ENCODE measurements at regions not wholly inside any gene's neighbourhood (a gene's known extent, or its start where the extent isn't known, plus 50 kb on each side); places are given as distances from the start of the nearest gene placed in this dataset.

DNA sequence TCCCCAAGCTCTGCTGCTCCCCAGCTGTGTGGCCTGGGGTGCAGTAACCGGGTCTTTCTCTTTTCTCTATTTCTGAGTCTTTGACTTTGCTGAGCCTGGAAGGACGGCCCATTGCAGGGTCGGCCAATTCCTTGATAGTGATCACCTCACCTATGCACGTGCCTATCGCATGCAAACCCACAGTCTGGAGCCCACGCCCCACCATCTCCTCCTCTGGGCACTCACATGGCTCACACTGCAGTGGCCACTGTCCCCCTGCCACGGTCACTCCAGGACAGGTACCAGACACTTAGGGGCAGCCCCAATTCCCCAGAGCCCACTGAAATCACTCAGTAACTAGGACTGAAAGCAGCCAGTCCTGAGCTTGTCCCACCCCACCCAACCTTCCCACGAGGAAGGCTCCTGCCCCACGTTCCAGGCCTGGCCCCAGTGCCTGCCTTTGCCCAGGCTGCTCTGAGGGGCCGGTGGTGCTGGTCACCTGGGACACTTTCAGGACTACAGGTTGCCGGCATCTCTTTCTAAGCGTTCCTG, 137.6 kb downstream of the TEX29 start:
- H4K20me1 ChIP-seq (ENCODE audit: insufficient read depth): no peaks in the 10 kb centered on the region
- H3K79me2 ChIP-seq (ENCODE audit: low read depth): no peaks in the 10 kb centered on the region
- CTCF ChIA-PET: no interaction called here
- H3K4me2 ChIP-seq: no peak overlapping the region
- TF ChIP-seq, protein P1, sequence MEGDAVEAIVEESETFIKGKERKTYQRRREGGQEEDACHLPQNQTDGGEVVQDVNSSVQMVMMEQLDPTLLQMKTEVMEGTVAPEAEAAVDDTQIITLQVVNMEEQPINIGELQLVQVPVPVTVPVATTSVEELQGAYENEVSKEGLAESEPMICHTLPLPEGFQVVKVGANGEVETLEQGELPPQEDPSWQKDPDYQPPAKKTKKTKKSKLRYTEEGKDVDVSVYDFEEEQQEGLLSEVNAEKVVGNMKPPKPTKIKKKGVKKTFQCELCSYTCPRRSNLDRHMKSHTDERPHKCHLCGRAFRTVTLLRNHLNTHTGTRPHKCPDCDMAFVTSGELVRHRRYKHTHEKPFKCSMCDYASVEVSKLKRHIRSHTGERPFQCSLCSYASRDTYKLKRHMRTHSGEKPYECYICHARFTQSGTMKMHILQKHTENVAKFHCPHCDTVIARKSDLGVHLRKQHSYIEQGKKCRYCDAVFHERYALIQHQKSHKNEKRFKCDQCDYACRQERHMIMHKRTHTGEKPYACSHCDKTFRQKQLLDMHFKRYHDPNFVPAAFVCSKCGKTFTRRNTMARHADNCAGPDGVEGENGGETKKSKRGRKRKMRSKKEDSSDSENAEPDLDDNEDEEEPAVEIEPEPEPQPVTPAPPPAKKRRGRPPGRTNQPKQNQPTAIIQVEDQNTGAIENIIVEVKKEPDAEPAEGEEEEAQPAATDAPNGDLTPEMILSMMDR (conservative IDR thresholded peaks at IDR 0.05): no peak
- TF ChIP-seq EZH2 (IDR thresholded peaks at IDR 0.05; ENCODE audit: low read depth): no peak
- no peak for DNase-seq
- no peak overlapping the region for H2AFZ ChIP-seq
- H3K9me3 ChIP-seq (ENCODE audit: insufficient read depth, low read depth): no peaks in the 10 kb centered on the region
- no TSS peak for BruUV-seq (replicated peaks)
- H3K27me3 ChIP-seq (ENCODE audit: insufficient read depth, low read depth): peaks cover 99% of the 10 kb centered on the region
- no peak overlapping the region for H3K4me3 ChIP-seq
- no peaks in the 10 kb centered on the region for H3F3A ChIP-seq (ENCODE audit: insufficient read depth, low read depth)
- H3K27ac ChIP-seq: no peak overlapping the region
- H3K36me3 ChIP-seq (ENCODE audit: low read depth): no peaks in the 10 kb centered on the region
- H3K4me1 ChIP-seq (replicated peaks; ENCODE audit: insufficient read depth): no peaks in the 10 kb centered on the region
- intact Hi-C loops (cut with micrococcal nuclease; ENCODE audit: unreplicated experiment): no loop called here
- no peaks in the 10 kb centered on the region for H3K9me2 ChIP-seq (ENCODE audit: insufficient read depth)
- POLR2A ChIA-PET (ENCODE audit: unreplicated experiment): no interaction called here

- H2AFZ ChIP-seq: no peak overlapping the region
- no peak overlapping the region for H3K27ac ChIP-seq
- intact Hi-C loops (cut with micrococcal nuclease; ENCODE audit: unreplicated experiment): no loop called here
- BruUV-seq (replicated peaks): no TSS peak
- H3K27me3 ChIP-seq (ENCODE audit: insufficient read depth, low read depth): peaks cover 99% of the 10 kb centered on the region
- H3K4me3 ChIP-seq: no peak overlapping the region
- no peak for DNase-seq
- TF ChIP-seq EZH2 (IDR thresholded peaks at IDR 0.05; ENCODE audit: low read depth): no peak
- TF ChIP-seq, protein P1 (conservative IDR thresholded peaks at IDR 0.05): no peak
- ChIA-PET CTCF (no interaction called here), POLR2A (ENCODE audit: unreplicated experiment) (no interaction called here)
- H3K4me1 ChIP-seq (replicated peaks; ENCODE audit: insufficient read depth): no peaks in the 10 kb centered on the region
- H3F3A ChIP-seq (ENCODE audit: insufficient read depth, low read depth): no peaks in the 10 kb centered on the region
- H3K4me2 ChIP-seq: no peak overlapping the region
- H3K9me2 ChIP-seq (ENCODE audit: insufficient read depth): no peaks in the 10 kb centered on the region
- no peaks in the 10 kb centered on the region for H3K79me2 ChIP-seq (ENCODE audit: low read depth)
- H3K9me3 ChIP-seq (ENCODE audit: insufficient read depth, low read depth): no peaks in the 10 kb centered on the region
- no peaks in the 10 kb centered on the region for H4K20me1 ChIP-seq (ENCODE audit: insufficient read depth)
- no peaks in the 10 kb centered on the region for H3K36me3 ChIP-seq (ENCODE audit: low read depth)
Observed at GRCh38 chr13:111458739-111459138, 138.3 kb downstream of the TEX29 start.

GRCh38 chr13:111459803-111460547, 139.5 kb downstream of the TEX29 start:
- ChIA-PET CTCF (interaction anchor here (0.8 kb wide), 1 partner anchor 262 kb away, joined by 4 read pairs; no protein-coding TSS in a partner anchor), POLR2A (ENCODE audit: unreplicated experiment) (no interaction called here)
- Histone ChIP-seq H3K36me3 (ENCODE audit: low read depth) (no peaks in the 10 kb centered on the region), H4K20me1 (ENCODE audit: insufficient read depth) (no peaks in the 10 kb centered on the region), H3K27ac (no peak overlapping the region), H3K79me2 (ENCODE audit: low read depth) (no peaks in the 10 kb centered on the region), H3K9me2 (ENCODE audit: insufficient read depth) (no peaks in the 10 kb centered on the region), H3K9me3 (ENCODE audit: insufficient read depth, low read depth) (no peaks in the 10 kb centered on the region), H2AFZ (no peak overlapping the region), H3K4me2 (no peak overlapping the region), H3K4me1 (replicated peaks; ENCODE audit: insufficient read depth) (no peaks in the 10 kb centered on the region), H3K27me3 (ENCODE audit: insufficient read depth, low read depth) (peaks cover 98% of the 10 kb centered on the region), H3F3A (ENCODE audit: insufficient read depth, low read depth) (no peaks in the 10 kb centered on the region), H3K4me3 (no peak overlapping the region)
- no TSS peak for BruUV-seq (replicated peaks)
- intact Hi-C loops (cut with micrococcal nuclease; ENCODE audit: unreplicated experiment): no loop called here
- no peak for DNase-seq
- TF ChIP-seq EZH2 (IDR thresholded peaks at IDR 0.05; ENCODE audit: low read depth): no peak
- TF ChIP-seq, protein P1 (conservative IDR thresholded peaks at IDR 0.05): no peak

Measured in PC-9 (cell line).